Breast epithelium (tissue), 4 donors: ENCODE measurements at regions not wholly inside any gene's neighbourhood (a gene's known extent, or its start where the extent isn't known, plus 50 kb on each side); places are given as distances from the start of the nearest gene placed in this dataset.

ENCODE experiments used
- DNase-seq, 2 donors: peaks; one replicate each; pipeline ENCODE4 v3.0.0-alpha.2; 2019; ENCODE audit warnings: low spot score in 2 of 2
- H3K27ac ChIP-seq, 2 donors: fragments of 200-600 bp; sonication (generic) in 1 of 2; one replicate each; pipeline ENCODE4 v1.5.1; 2016 to 2019; ENCODE audit warnings: mild to moderate bottlenecking in 1 of 2
- H3K27me3 ChIP-seq, 2 donors: fragments of 200-600 bp; sonication (generic) in 1 of 2; one replicate each; pipeline versions ENCODE4 v1.5.1 to v1.6.0; 2017 to 2019; ENCODE audit warnings: control low read depth in 1 of 2, mild to moderate bottlenecking in 1 of 2
- H3K36me3 ChIP-seq: fragments of 200-600 bp; one replicate; pipeline ENCODE4 v1.5.1; 2019
- H3K4me1 ChIP-seq, 2 donors: fragments of 200-600 bp; sonication (generic); one replicate each; pipeline ENCODE4 v1.5.1; 2016 to 2019; ENCODE audit warnings: control low read depth in 1 of 2
- H3K4me3 ChIP-seq, 3 donors: fragments of 200-600 bp; sonication (generic); 1 replicate in 2 of 3; 2 replicates in 1 of 3; pipeline ENCODE4 v1.5.1; 2016 to 2019; ENCODE audit warnings: mild to moderate bottlenecking in 3 of 3, moderate library complexity in 2 of 3
- H3K9me3 ChIP-seq, 2 donors: fragments of 200-600 bp; sonication (generic) in 1 of 2; one replicate each; pipeline ENCODE4 v1.5.1; 2016 to 2019; ENCODE audit warnings: control low read depth in 1 of 2
- CTCF ChIP-seq, 3 donors: fragments of 450-650 bp; IDR thresholded peaks; one replicate each; pipeline ENCODE4 v1.5.1; 2016 to 2017; ENCODE audit warnings: antibody characterized with exemption in 3 of 3, mild to moderate bottlenecking in 3 of 3, moderate library complexity in 3 of 3
- POLR2A ChIP-seq: fragments of 450-650 bp; IDR thresholded peaks from one replicate; pipeline ENCODE4 v1.6.1; 2016; ENCODE audit warnings: antibody characterized with exemption, mild to moderate bottlenecking, moderate library complexity
- POLR2AphosphoS5 ChIP-seq, 3 donors: sonication (generic); formaldehyde crosslinking; IDR thresholded peaks; one replicate each; pipeline ENCODE4 v1.6.1; 2017; ENCODE audit warnings: antibody characterized with exemption in 3 of 3
- intact Hi-C: fragments of 100-400 bp; cut with DNase I; formaldehyde crosslinking; loops from one replicate; pipeline ENCODE4 v1.15.1; 2023; ENCODE audit warnings: low total_unique reads

GRCh38 chr20:5675103-5676091 is 64.6 kb upstream of the GPCPD1 start:
- no peak for DNase-seq
- Histone ChIP-seq H3K36me3 (no peaks in the 10 kb centered on the region), H3K4me3 (no peak overlapping the region), H3K9me3 (no peaks in the 10 kb centered on the region), H3K27ac (no peak overlapping the region), H3K27me3 (no peaks in the 10 kb centered on the region), H3K4me1 (no peaks in the 10 kb centered on the region)
- intact Hi-C loops, result no loop called here
- TF ChIP-seq POLR2AphosphoS5 (IDR thresholded peaks at IDR 0.05), result no peak
- no peak for TF ChIP-seq CTCF (IDR thresholded peaks at IDR 0.05)
- TF ChIP-seq POLR2A, result no peak

GRCh38 chr20:5674176-5674660 is 63.4 kb upstream of the GPCPD1 start:
- no peak for DNase-seq
- Histone ChIP-seq H3K9me3 (no peaks in the 10 kb centered on the region), H3K4me1 (no peaks in the 10 kb centered on the region), H3K27ac (no peak overlapping the region), H3K36me3 (no peaks in the 10 kb centered on the region), H3K27me3 (no peaks in the 10 kb centered on the region), H3K4me3 (no peak overlapping the region)
- intact Hi-C loops, result no loop called here
- no peak for TF ChIP-seq CTCF (IDR thresholded peaks at IDR 0.05)

GRCh38 chr20:5670874-5671273 is 60.1 kb upstream of the GPCPD1 start:
- Histone ChIP-seq H3K9me3 (no peaks in the 10 kb centered on the region), H3K27ac (no peak overlapping the region), H3K4me1 (no peaks in the 10 kb centered on the region), H3K4me3 (no peak overlapping the region), H3K36me3 (no peaks in the 10 kb centered on the region), H3K27me3 (no peaks in the 10 kb centered on the region)
- DNase-seq, result no peak
- intact Hi-C loops, result no loop called here
- no peak for TF ChIP-seq POLR2A
- TF ChIP-seq CTCF (IDR thresholded peaks at IDR 0.05), result no peak
- TF ChIP-seq POLR2AphosphoS5 (IDR thresholded peaks at IDR 0.05), result no peak

GRCh38 chr20:5670036-5670536 is 59.3 kb upstream of the GPCPD1 start:
- TF ChIP-seq POLR2AphosphoS5 (IDR thresholded peaks at IDR 0.05), result no peak
- TF ChIP-seq CTCF (IDR thresholded peaks at IDR 0.05), result no peak
- intact Hi-C loops, result no loop called here

GRCh38 chr20:5668529-5668868 is 57.7 kb upstream of the GPCPD1 start:
- TF ChIP-seq CTCF (IDR thresholded peaks at IDR 0.05), result no peak
- TF ChIP-seq POLR2A, result no peak
- no peak for TF ChIP-seq POLR2AphosphoS5 (IDR thresholded peaks at IDR 0.05)
- intact Hi-C loops, result no loop called here

More at GRCh38 chr20:5670036-5670536, 59.3 kb upstream of the GPCPD1 start:
- no peak for DNase-seq
- Histone ChIP-seq H3K36me3 (no peaks in the 10 kb centered on the region), H3K9me3 (no peaks in the 10 kb centered on the region), H3K27me3 (no peaks in the 10 kb centered on the region), H3K4me3 (no peak overlapping the region), H3K27ac (no peak overlapping the region), H3K4me1 (no peaks in the 10 kb centered on the region)

More at GRCh38 chr20:5668529-5668868, 57.7 kb upstream of the GPCPD1 start:
- no peaks in the 10 kb centered on the region for H3K9me3 ChIP-seq
- peak overlapping the region in 1 of 2 donors; percentile 66 for H3K27ac ChIP-seq
- H3K27me3 ChIP-seq, result no peaks in the 10 kb centered on the region
- H3K4me1 ChIP-seq, result no peaks in the 10 kb centered on the region
- H3K4me3 ChIP-seq, result no peak overlapping the region
- peak in 1 of 2 donors; percentile 41 for DNase-seq
- H3K36me3 ChIP-seq, result no peaks in the 10 kb centered on the region
